GM21360 (cell line): ENCODE measurements at regions not wholly inside any gene's neighbourhood (a gene's known extent, or its start where the extent isn't known, plus 50 kb on each side); places are given as distances from the start of the nearest gene placed in this dataset.

Experiments used
- ATAC-seq: cut with Tn5 transposase; IDR thresholded peaks from one replicate; pipeline ENCODE4 v1.9.1; 2021; ENCODE audit warnings: mild to moderate bottlenecking, moderate library complexity; ENCODE audit not compliant: unreplicated experiment

DNA sequence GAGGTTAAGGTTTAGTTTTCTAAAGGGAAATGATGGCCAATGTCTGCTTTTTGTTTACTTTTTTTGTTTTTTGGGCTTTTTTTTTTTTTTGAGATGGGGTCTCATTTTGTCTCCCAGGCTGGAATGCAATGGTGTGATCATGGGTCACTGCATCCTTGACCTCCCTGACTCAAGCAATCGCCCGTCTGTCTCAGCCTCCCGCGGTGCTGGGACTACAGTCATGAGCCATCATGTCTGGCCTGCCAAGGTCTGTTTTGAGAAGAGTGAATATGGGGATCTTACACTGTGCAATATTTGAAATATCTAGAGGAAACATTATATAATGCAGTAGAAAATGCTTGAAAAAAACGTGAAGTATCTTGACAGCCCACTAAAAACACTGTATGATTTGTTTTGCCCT is 162.5 kb downstream of the GASK1B start:
- ATAC-seq: no peak

DNA sequence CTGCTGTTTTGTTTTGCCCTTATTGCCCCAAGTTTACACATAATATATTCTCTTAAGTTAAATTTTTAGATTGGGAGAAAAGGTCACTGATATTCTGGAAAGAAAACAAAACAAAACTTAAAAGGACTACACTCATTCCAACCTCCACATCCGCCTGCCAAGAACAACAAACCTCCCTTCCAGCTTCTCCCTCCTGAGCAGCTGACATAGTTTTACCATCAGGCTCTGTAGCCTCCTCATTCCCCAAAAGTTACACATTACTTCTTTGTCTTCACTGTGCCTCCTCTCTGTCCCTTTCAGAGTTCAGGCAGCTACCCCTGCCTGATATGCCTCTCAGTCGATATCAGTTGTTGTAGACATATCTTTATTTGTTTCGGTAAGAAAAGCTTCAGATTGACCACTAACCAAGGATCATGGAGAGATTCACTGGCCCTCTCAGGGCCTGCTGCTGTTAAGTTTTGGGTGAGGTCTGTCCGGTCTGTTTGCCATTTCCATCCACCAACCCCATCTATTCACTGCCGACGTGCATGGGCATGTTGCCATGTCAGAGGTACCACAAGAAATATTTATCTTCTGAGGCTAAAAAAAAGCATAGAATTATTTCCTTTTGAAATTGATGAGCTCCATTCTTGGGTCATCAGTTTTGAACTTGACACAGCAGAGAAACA is 164.1 kb downstream of the GASK1B start:
- ATAC-seq: no peak

DNA sequence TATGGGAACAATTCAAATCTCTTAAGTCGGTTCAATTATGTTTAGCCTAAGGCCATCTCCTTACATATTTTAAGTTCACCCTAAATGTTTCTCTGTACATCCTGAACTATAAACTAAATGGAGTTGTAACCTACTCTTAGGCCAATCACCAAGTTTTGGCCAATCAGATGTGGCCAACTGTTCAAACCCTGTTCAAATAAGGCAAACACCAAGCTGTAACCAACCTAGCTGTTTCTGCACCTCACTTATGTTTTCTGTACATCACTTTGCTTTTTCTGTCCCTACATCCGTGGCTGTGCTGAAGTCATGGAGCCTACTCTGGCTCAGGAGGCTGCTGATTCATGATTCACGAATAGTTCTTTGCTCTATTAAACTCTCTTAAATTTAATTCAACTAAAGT is 165.3 kb downstream of the GASK1B start:
- no peak for ATAC-seq

DNA sequence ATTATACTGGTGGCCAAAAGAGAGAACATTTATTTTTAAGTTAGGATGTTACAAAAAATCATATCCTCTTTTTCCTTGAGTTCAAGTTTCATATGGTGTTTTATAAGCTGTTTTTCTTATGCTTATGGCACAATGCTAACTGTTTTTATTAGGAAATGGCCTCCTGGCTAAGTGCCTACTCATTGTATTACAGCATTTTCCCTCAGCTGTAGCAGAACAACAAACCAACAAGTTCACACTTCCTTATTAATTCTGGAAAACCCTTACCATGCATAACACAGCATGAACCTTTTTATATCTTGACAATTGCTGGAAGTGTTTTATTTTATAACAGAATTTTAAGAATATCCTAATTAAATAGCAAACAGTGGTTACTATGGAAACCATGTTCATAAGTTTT is 165.8 kb downstream of the GASK1B start:
- no peak for ATAC-seq

DNA sequence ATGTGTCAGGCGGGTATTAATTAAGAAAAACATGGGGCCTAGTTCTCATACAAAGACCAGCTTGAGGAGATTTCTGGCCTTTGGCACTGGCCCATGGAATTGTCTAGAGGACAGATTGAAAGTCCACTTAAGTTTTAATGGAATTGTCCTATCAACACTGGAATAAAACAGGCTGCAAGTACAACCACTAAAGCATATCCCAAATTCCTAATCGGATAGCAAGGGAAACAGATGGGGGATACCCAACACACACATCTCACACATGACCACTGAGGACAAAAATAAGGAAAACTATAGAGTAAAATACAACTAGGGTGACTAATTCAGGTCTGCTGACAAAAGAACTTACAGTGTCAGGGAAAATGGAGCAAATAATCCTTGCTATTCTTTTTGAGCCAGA is 167.8 kb downstream of the GASK1B start:
- ATAC-seq: no peak

DNA sequence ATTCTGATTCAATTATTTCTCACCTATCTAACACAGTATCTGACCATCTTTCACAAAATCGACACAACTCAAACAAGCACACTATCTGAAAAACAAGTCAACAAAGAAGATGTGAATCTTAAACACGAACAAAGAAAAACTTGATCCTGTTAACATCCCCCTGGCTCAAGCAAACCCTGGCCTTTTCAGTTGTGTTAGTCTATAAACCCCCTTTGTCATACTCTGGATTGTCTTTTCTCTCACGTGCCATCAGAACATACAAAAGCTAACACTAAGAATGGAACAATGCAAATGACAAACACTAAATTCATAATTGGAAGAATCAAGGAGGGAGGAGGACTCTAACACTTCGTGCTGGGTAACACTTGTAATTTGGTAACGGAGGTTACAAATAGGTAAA is 168.7 kb downstream of the GASK1B start:
- no peak for ATAC-seq

DNA sequence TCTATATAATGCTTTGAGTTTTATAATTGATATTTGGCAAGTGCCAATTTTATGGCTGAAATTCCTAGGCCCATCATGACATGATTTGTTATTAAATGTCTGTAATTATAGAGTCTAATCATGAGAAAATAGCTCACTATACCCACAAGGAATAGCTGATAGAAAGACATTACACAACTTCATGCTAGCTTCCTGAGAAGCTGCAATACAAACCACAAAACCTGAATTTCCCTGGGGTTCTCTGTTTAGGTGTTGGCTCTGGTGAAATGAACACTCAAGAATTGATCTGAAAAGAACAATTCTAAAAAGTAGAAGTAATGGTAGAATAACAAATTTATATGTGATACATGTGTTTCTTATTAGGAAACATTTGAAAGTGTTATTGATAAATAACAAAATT is 169.6 kb downstream of the GASK1B start:
- no peak for ATAC-seq

DNA sequence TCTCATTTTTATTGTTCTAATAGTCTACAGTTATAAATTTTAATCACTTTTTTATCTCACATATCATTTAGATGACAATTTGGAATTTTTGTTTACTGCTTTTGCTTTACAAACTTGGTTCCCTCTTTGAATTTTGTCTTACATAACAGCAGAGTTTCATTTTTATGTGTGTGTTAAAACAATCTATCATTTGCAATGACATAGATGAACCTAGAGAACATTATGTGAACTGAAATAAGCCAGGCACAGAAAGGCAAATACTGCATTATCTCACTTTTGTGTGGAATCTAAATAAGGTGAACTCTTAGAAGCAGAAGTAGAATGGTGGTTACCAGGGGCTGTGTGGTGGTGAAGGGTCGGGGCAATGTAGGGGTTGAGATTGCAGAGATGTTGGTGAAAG is 170.7 kb downstream of the GASK1B start:
- ATAC-seq: no peak

DNA sequence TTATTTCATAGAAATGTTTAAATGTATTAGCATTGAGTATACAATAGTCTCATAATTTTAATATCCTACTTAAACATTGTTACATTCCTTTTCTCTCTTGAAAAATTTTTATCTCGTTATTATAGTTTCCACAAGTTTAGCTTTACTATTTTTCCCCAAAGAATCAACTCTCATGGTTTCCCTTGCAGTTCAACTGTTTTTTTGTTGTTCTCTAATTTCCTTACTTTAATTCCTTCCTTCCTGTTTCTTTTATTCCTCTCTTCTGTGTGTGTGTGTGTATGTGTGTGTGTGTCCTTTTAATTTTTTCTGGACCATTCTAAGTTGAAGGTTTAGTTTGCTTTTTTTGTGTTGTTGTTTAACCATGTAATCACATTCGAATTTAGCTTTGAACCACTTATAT is 171.1 kb downstream of the GASK1B start:
- ATAC-seq: no peak

DNA sequence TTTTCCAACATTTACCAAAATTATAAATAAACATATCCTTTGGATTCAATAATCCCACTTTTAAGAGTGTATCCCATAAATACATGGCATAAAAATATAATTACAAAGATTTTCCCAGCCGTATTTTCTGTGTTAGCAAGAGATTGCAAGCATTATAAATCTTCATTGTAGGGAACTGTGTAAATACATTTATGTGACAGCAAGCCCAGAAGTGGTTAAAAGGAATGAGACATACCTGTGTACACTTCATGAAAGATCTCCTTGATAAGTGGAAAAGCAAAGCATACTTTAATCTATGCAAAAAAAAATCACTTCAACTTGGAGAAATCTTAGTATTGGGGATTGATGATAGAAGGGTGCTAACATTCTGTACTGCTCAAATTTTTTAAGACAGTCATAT is 173.1 kb downstream of the GASK1B start:
- ATAC-seq: no peak

DNA sequence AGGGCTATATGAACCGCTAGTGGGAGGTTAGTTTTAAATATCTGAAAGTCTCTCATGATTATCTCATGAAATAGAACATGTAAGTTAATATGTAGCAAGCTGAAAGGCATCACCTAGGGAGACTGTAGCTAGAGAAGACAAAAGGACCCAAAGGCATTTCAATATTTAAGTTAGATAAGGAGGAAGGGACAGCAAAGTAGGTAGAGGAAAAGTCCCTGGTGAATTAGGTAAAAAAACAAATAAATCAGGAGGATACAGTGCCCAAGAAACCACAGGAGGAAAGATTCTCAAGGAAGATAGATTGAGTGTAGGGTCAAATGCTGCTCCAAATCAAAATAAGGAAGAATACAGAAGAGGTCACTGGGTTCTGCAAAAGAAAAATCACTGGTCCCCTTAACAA is 175.5 kb downstream of the GASK1B start:
- ATAC-seq: no peak

DNA sequence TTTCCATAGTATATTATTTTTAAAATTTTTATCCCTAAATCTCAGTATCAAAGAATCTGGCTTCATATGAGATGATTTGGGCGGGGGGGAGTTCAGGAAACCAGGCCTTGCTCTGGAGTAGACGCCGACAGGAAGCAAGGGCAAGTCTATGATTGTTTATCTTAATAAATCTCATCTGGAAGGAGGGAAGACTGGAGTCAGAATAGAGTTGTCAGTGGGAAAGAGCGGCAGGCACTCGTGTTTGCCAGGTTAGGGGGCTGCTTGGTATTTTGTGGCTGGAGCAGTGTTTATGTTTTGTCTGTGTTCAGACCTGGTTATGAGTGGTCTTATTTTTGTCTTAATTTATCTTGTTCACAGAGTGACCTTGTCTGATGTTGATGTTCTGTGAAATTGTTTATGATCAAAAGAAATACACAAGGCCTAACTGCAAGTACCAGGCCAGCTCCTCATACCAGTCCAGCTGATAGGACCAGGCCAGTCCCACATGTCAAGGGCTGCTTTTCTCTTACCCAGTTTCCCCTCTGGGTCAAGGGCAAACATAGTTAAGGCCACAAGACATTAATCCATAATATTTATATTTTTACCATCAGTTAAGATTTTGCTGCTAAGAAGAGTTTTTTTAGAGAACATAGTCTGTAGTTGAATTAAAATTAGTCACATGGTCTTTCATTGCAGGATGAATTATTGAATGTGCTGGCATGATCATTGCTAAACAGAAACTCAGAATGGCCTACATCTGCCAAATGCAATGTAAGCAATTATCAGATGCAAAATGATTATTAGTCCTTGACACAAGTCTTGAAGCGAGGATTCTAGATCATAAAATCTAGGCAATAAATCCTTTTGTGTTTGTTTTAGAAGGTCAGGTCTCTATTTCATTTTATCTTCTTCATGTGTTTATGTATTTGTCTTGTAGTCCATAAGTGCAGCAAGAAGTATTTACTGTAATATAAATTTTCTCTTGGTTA is 176.5 kb downstream of the GASK1B start:
- ATAC-seq: no peak

DNA sequence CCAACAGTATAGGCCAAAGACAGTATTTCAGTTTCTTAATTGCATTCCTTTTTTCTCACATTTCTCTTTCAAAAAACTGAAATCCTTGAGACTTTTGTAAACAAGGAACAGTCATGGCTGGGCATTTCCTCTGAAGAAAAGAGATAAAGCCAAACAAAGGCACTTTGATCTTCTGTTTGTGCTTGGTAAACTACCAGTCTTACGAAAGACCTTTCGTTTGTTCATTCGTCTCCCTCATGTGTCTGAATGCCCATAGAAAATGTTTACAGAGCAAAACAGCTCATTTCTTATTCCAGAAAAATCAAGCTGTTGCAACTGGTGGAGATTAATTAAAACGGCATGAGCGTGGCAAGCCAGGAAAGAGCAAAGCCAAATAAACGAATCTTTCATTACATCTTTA is 178.0 kb downstream of the GASK1B start:
- no peak for ATAC-seq

DNA sequence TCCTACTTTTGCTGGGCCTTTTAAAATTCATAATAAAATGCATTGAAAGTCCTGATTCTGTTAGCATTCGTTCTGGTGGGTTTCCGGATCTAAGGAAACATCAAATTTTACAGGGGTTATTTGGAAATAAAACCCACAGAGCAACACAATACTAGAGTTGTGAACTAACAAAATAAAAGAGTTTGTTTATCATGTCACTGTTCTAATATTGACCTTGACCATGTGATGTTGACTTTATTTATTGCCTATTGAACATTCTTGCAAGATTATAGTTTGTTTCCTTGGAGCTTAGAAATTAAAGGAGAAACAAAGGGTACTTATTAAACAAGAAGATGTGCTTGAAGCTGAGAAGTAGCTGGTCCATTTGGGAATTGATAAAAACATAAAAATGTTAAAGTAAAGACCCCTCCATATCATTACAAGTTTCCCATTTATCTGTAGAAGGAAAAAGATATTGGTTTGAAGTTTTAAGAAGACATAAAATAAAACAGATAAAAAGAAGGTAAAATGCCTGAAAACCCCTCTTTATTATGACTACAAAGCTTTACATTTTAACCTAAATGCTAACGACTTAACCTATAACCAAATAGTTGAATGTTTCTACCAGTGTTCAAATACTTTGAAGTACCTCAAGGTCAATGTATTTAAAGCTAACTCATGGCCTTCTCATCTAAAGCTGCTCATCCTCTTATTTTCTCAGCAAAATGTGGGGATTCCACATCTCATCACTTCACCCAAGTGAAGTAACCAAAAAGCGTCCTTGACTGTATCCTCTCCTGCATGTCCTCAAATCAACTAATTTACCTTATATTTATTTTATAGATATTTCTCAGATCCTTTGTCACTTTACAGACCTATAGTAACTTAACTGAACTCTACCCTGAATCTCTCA is 179.6 kb downstream of the GASK1B start:
- ATAC-seq: no peak

DNA sequence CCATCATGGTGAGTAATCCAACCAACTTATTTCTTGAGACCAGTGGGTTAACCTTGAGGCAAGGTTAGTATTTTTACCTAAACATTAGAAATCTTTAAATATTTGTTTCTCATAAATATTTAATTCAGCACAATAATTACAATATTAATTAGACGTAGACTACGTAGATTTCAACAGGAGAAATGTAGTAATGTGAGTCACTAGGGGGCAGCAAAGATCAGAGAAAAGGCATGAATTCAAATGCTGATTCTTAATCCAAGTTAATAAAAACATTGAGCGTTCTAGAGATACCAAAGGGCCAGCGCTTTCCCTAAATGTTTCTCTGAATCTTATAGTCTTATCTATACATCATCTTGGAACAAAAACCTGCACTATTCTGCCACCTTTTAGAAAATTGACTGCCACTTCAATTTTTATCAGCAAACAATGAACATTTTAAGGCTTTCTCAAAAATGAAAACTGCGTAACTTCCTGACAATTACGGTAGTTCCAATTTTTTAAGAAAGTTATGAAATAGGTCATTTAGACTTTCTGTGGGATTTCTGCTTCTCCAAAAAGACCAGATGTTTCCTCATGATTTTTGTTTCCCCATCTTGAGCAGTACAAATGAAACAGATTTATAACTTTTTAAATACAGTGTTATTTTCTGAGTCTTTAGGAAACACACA is 180.7 kb downstream of the GASK1B start:
- ATAC-seq: peak; percentile 67

DNA sequence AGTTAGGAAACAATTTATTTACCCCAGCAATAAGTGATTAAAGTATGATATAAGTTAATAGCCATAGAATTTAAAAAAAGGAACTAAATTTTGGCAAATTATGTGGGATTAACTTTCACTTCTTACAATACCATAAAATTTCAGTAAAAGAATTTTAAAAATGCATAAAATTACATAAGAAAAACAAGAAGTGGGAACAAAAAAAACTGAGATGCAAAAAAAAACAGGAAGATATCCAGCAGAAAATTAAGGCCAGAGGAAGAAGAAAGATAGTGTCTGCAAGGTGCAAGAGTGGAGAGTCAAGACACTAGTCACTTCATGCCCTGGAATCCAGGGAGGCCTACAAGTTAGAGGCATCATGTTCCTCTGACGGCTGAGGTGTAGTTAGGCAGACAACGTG is 184.2 kb downstream of the GASK1B start:
- no peak for ATAC-seq

DNA sequence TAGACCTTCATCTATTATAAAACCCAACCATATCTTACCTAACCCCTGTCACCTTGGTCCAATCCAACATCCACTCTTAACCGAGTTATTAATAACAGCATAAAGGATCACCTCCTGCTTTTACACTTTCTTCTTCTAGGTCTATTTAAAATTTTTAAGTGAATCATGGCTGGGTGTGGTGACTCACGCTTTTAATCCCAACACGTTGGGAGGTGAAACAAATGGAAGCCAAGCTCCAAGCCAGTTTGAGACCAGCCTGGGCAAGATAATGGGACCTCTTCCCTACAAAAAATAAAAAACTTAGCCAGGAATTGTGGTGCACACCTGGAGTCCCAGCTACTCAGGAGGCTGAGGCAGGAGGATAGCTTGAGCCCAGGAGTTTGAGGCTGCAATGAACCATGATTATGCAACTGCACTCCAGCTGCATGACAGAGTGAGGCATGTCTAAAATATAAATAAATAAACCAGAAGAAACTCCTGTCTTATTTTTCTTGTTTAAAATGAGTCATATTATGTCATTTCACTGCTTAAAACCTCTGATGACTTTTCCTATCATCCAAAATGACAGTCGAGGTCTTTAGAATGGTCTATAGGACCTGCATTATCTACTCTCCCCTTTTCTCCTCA is 188.4 kb downstream of the GASK1B start:
- ATAC-seq: no peak

DNA sequence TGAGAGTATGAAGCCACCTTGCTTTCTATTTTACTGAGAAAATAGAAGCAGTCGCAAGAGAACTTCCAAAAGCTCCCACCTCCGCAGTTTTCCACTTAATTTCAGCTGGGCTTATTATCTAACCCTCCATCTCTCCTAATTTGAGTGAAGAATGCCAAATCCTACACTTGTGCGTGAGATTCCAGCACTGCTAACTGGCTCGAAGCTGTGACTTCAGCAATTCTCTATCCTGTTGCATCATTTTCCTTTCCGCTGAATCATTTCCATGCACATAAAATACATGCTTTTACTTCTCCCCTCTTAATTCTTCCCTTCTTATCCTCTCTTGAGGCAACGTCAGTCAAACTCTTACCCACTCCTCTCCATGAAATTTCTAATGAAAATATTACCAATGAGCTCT is 189.5 kb downstream of the GASK1B start:
- ATAC-seq: no peak

DNA sequence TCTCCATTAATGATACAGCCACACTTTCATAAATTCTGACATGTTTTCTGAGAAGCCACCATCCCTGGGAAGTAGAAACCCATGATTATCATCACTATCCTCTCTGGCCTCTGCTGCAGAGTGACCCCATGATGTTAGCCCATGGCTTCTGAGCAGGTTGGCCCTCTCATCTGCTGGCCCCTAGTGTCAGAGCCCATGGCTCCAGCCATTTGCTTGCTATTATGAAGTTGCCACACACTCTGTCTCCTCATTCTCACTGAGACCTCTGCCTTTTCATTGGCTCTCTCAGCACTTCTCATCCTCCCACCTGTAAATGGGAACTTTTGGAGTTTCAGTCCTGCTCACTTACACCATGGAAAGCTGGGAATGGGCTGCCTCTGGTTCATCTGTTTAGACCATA is 192.7 kb downstream of the GASK1B start:
- ATAC-seq: no peak

DNA sequence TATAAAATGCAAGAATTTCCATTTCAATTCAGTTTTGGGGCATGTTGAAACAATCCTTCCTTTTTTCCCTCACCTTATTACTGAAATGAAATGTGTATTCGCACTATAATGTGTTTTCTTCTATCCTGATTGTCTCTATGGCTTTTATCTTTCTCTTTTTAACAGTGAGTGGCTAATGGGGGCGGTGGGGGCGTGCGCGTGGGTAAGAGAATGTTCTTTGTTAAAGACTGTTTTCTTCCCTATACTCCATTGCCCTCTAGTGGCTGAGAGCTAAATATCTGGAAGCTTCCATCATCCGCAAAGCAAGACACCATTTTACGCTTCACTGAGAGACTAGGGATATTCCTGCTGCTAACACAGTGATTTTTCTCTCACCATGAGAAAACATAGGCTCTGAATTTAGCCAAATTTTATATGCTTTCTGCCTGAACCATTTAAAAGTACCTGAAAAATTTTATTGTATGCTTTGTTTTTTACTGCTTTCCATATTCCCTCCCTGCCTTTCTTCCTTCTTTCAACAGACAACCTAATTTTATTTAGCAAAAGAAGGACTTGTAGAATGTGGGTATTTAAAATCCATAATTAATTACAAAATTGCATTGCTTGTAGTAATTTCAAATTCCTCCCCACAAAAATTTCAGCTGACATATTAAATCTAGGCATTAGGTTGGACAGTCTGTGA is 194.0 kb downstream of the GASK1B start:
- peak; percentile 95 for ATAC-seq
